ENCODE measurements at regions not wholly inside any gene's neighbourhood (a gene's known extent, or its start where the extent isn't known, plus 50 kb on each side); places are given as distances from the start of the nearest gene placed in this dataset.
"Not testable (repeated sequence)": the region's sequence is repeated elsewhere in the genome, so short reads cannot be mapped to it uniquely, and the experiment has no call there.

DNA sequence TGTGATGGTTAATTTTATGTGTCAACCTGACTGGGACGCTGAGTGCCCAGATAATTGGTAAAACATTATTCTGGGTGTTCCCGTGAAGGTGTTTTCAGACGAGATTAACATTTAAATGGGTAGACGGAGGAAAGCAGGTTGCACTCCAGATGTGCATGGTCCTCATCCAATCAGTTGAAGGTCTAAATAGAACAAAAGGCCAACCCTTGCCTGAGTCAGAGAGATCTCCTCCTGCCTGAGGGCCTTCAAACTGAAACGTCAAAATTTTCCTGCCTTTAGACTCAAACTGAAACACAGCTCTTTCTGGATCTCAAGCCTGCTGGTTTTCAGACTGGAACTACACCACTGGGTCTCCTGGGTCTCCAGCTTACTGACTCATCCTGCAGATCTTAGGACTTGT lies 73.5 kb downstream of the NPIPA8 start:
- H3K9me3 Mint-ChIP-seq; H3K27ac Mint-ChIP-seq; H3K4me3 Mint-ChIP-seq; ATAC-seq; H3K36me3 Mint-ChIP-seq (ENCODE audit: low read depth); H3K4me1 Mint-ChIP-seq; H3K27me3 Mint-ChIP-seq; DNase-seq: not testable (repeated sequence)

- not testable (repeated sequence) for H3K27me3 Mint-ChIP-seq; ATAC-seq; H3K36me3 Mint-ChIP-seq (ENCODE audit: low read depth); DNase-seq; H3K4me3 Mint-ChIP-seq; H3K9me3 Mint-ChIP-seq; H3K27ac Mint-ChIP-seq; H3K4me1 Mint-ChIP-seq
These were observed 74.7 kb downstream of the NPIPA8 start for GRCh38 chr16:18261848-18262247.

DNA sequence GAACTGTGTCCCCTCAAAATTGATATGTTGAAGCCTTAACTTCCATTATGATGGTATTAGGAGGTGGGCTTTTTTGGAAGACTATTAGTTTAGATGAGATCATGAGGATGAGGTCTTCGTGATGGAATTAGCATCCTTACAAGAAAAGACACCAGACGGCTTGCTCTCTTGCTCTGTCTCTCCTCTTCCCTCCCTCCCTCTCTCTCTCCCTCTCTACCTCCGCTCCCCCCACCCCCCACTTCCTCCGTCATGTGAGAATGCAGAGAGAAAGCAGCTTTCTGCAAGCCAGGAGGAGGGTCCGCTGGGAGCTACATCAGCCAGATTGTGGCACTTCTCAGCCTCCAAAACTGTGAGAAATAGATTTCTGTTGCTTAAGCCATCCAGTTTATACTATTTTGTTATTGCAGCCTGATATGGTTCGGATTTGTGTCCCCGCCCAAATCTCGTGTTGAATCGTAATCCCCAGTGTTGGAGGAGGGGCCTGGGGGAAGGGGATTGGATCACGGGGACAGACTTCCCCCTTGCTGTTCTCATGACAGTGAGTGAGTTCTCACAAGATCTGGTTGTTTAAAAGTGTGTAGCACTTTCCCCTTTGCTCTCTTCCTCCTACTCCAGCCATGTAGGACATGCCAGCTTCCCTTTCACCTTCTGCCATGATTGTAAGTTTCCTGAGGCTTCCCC lies 76.9 kb downstream of the NPIPA8 start:
- not testable (repeated sequence) for H3K4me3 Mint-ChIP-seq; H3K27me3 Mint-ChIP-seq; H3K36me3 Mint-ChIP-seq (ENCODE audit: low read depth); ATAC-seq; H3K9me3 Mint-ChIP-seq; DNase-seq; H3K27ac Mint-ChIP-seq; H3K4me1 Mint-ChIP-seq

GRCh38 chr16:18252943-18253342 lies 83.6 kb downstream of the NPIPA8 start:
- not testable (repeated sequence) for H3K36me3 Mint-ChIP-seq (ENCODE audit: low read depth); H3K27ac Mint-ChIP-seq; H3K27me3 Mint-ChIP-seq; H3K4me3 Mint-ChIP-seq; H3K9me3 Mint-ChIP-seq; ATAC-seq; DNase-seq; H3K4me1 Mint-ChIP-seq

GRCh38 chr16:18230505-18230904 lies 106.0 kb downstream of the NPIPA8 start:
- not testable (repeated sequence) for H3K27me3 Mint-ChIP-seq; H3K27ac Mint-ChIP-seq; H3K4me3 Mint-ChIP-seq; H3K36me3 Mint-ChIP-seq (ENCODE audit: low read depth); H3K9me3 Mint-ChIP-seq; DNase-seq; H3K4me1 Mint-ChIP-seq; ATAC-seq

DNA sequence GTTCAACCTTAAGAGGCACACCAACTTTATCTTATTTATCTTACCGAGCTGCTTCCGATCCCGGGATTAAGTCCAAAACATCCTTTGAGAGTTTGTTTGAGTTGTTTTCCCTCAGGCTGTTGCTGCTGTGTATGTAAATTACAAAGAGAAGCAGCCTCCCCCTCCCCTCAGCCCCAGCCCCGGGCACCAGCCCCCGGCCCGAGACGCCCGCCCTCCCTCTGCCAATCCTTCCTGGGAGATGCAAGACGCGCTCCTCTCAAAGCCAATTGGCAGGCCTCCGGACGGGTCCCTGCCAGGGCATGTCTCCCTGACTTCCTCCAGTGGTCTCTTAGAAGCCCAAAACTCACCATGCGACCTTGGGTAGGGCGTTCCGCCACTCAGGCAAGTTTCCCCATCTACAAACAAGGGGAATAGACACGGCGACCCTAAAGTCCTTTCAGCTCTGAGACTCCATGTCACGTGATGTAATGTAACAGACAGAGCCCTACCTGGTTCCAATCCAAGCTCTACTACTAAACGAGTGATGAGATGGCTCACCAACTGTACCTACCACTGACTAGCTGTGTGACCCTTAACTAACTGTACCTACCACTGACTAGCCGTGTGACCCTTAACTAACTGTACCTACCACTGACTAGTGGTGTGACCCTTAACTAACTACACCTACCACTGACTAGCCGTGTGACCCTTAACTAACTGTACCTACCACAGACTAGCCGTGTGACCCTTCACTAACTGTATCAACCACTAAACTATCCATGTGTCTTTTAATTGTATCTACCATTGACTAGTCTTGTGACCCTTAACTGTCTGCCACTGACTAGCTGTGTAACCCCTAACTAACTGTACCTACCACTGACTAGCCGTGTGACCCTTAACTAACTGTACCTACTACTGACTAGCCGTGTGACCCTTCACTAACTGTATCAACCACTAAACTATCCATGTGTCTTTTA lies 114.2 kb downstream of the NPIPA8 start:
- H3K4me1 Mint-ChIP-seq, ATAC-seq: not testable (repeated sequence)

DNA sequence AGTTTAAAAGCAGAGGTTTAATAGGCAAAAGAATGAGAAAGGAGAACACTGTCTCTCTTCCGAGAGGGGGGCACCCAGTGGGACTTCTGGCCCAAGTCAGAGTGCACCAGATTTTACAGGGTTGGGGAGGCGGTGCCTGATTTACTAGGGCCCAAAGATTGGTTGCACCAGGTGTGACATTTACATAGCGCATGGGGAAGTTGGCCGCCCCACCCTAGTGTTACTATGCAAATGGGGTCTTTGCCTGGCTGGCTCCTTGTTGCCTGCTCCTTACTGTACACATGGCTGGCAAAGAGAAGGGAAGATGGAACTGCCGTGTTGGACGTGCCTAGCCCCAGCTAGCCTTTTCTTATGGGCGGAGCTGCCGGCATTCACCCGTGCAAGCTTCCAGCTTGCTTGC lies 118.8 kb downstream of the NPIPA8 start:
- not testable (repeated sequence) for H3K9me3 Mint-ChIP-seq; H3K27me3 Mint-ChIP-seq; H3K36me3 Mint-ChIP-seq (ENCODE audit: low read depth); DNase-seq; H3K4me3 Mint-ChIP-seq; H3K4me1 Mint-ChIP-seq; H3K27ac Mint-ChIP-seq; ATAC-seq

More for the DNA sequence above, 114.2 kb downstream of the NPIPA8 start:
- H3K36me3 Mint-ChIP-seq (ENCODE audit: low read depth); H3K27me3 Mint-ChIP-seq; H3K9me3 Mint-ChIP-seq; DNase-seq; H3K27ac Mint-ChIP-seq; H3K4me3 Mint-ChIP-seq: not testable (repeated sequence)

- not testable (repeated sequence) for H3K27me3 Mint-ChIP-seq; ATAC-seq; H3K27ac Mint-ChIP-seq; H3K36me3 Mint-ChIP-seq (ENCODE audit: low read depth); H3K4me1 Mint-ChIP-seq; H3K4me3 Mint-ChIP-seq; H3K9me3 Mint-ChIP-seq; DNase-seq
These were observed 119.7 kb downstream of the NPIPA8 start for GRCh38 chr16:18216814-18217213.

- H3K27me3 Mint-ChIP-seq; H3K9me3 Mint-ChIP-seq; ATAC-seq; H3K36me3 Mint-ChIP-seq (ENCODE audit: low read depth); DNase-seq; H3K4me1 Mint-ChIP-seq; H3K27ac Mint-ChIP-seq; H3K4me3 Mint-ChIP-seq: not testable (repeated sequence)
These were observed 122.7 kb downstream of the NPIPA8 start for GRCh38 chr16:18213810-18214209.

- not testable (repeated sequence) for DNase-seq; H3K4me3 Mint-ChIP-seq; H3K9me3 Mint-ChIP-seq; H3K36me3 Mint-ChIP-seq (ENCODE audit: low read depth); H3K27me3 Mint-ChIP-seq; H3K27ac Mint-ChIP-seq; ATAC-seq; H3K4me1 Mint-ChIP-seq
These were observed 125.0 kb downstream of the NPIPA8 start for GRCh38 chr16:18211505-18211904.

GRCh38 chr16:18204786-18205185 lies 131.8 kb downstream of the NPIPA8 start:
- H3K9me3 Mint-ChIP-seq; ATAC-seq; H3K4me1 Mint-ChIP-seq; H3K27ac Mint-ChIP-seq; H3K27me3 Mint-ChIP-seq; H3K4me3 Mint-ChIP-seq; H3K36me3 Mint-ChIP-seq (ENCODE audit: low read depth); DNase-seq: not testable (repeated sequence)

- H3K4me3 Mint-ChIP-seq; DNase-seq; H3K36me3 Mint-ChIP-seq (ENCODE audit: low read depth); H3K4me1 Mint-ChIP-seq; H3K27ac Mint-ChIP-seq; ATAC-seq; H3K27me3 Mint-ChIP-seq; H3K9me3 Mint-ChIP-seq: not testable (repeated sequence)
These were observed 132.2 kb downstream of the NPIPA8 start for GRCh38 chr16:18204309-18204708.

- ATAC-seq, H3K9me3 Mint-ChIP-seq: not testable (repeated sequence)
These were observed 135.0 kb downstream of the NPIPA8 start for GRCh38 chr16:18201511-18201910.

DNA sequence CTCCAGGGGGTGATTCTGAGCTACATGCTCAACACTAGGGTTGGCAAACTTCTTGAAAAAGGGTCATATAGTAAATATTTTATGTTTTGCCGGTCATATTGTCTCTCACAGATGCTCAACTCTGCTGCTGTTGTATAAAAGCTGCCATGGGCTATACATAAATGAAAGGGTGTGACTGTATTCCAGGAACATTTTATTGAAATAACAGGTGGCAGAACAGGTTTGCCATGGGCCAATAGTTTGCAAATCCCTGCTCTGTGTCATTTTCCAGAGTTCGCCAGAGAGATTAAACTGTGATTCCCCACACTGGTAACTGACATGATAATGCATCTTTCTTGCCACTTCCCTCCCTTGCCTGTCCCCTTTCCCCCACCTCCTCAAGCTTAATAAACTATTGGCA lies 144.1 kb downstream of the NPIPA8 start:
- not testable (repeated sequence) for H3K9me3 Mint-ChIP-seq; H3K36me3 Mint-ChIP-seq (ENCODE audit: low read depth); H3K4me3 Mint-ChIP-seq; H3K27ac Mint-ChIP-seq; H3K27me3 Mint-ChIP-seq; ATAC-seq; H3K4me1 Mint-ChIP-seq; DNase-seq

More at GRCh38 chr16:18201511-18201910, 135.0 kb downstream of the NPIPA8 start:
- DNase-seq; H3K36me3 Mint-ChIP-seq (ENCODE audit: low read depth); H3K27me3 Mint-ChIP-seq; H3K4me1 Mint-ChIP-seq; H3K27ac Mint-ChIP-seq; H3K4me3 Mint-ChIP-seq: not testable (repeated sequence)

DNA sequence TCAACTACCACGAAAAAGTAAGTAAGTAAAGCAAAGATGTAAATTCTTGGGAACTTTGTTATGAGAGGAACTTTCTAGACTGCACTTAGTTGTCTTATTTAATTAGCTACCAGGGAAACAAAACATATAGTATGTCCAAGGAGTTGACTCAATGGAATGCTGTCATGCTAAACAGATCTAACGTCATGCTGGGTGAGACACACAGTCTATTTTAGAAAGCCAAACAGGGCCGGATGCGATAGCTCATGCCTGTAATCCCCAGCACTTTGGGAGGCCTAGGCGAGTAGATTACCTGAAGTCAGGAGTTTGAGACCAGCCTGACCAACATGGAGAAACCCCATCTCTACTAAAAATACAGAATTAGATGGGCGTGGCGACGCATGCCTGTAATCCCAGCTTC lies 146.4 kb downstream of the NPIPA8 start:
- not testable (repeated sequence) for H3K27me3 Mint-ChIP-seq; ATAC-seq; H3K4me1 Mint-ChIP-seq; DNase-seq; H3K27ac Mint-ChIP-seq; H3K4me3 Mint-ChIP-seq; H3K9me3 Mint-ChIP-seq; H3K36me3 Mint-ChIP-seq (ENCODE audit: low read depth)

Measured in activated naive CD8-positive, alpha-beta T cell treated with anti-CD3 and anti-CD28 coated beads, Interleukin-2, amount 50 U/mL, for 24 hours (primary cell).